Fibroblast of skin of back (primary cell): ENCODE measurements at regions not wholly inside any gene's neighbourhood (a gene's known extent, or its start where the extent isn't known, plus 50 kb on each side); places are given as distances from the start of the nearest gene placed in this dataset.
A peak's percentile ranks its signal among the peaks of the same experiment; 100 is the strongest.
"Not testable (repeated sequence)": the region's sequence is repeated elsewhere in the genome, so short reads cannot be mapped to it uniquely, and the experiment has no call there.

Experiments
- DNase-seq: peaks from one replicate; pipeline ENCODE4 v3.0.0-alpha.2; 2013

DNA sequence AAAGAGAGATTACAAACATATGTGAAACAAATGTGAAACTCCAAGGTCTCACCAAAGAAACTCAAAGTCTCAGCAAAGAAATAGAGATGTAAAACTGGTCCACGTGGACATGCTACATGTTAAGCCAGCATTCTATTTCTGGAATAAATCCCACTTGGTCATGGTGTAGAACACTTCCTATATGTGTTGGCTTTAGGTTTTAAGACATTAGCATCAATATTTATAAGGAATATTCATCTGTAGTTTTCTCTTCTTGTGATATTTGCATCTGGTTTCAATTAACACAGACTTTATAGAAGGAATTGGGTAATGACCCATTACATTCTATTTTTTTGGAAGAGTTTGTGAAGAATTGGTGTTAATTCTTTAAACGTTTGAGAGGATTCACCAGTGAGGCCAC, 133.1 kb downstream of the COPS8 start:
- peak; percentile 67 for DNase-seq

DNA sequence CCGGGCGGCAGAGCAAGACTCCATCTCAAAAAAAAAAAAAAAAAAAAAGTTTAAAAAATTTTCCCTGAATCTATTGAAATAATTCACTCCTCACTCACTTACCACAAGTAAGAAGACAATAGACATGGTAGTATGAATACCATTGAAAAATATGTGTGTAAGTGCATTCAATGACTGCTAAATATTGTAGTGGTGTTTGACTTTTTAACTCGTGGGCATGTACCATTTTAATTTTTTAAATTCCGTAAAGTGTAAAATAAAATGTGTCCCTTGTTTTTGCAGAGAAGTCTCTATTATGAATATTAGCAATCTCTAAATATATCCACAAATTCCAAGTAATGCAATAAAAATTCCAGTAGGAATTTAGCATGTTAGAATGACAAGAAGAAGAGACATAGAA, 134.1 kb downstream of the COPS8 start:
- DNase-seq = peak; percentile 84

DNA sequence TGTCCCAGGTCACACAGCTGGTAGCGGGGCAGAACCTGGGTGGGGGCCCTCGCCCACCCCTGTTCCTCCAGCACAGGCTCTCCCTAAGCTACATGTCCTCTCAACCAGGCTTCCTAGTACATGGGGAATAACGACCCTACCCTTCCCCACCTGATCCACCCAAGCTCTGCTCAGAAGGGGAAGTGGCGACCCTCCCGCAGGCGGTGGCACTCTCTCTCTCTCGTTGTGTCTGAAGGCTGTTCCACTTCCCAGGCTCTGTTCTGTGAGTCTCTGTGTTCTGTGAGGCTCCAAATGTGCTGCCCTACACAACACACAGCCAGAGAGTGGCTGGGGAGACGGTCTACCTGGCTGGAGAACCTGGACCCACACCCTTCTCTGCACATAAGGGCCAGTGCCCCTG, 135.8 kb downstream of the COPS8 start:
- DNase-seq = no peak

DNA sequence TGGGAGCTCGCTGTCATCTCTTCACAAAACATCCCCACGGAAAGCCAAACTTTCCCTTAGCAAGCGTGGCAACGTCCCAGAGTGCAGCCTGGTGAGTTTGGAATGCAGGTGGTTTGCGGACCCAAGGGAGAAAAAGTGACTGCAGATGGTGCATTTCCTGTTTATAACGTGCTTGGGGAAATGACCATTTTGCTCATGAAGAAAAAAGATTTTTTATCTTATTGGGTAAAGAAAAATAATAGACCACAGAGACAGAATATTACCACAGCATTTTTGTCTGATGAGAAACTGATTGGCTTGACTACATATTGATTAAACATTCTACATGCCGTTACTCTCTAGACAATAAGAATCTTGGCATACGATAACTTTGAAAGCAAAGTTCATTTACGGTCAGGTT, 136.5 kb downstream of the COPS8 start:
- peak; percentile 87 for DNase-seq

DNA sequence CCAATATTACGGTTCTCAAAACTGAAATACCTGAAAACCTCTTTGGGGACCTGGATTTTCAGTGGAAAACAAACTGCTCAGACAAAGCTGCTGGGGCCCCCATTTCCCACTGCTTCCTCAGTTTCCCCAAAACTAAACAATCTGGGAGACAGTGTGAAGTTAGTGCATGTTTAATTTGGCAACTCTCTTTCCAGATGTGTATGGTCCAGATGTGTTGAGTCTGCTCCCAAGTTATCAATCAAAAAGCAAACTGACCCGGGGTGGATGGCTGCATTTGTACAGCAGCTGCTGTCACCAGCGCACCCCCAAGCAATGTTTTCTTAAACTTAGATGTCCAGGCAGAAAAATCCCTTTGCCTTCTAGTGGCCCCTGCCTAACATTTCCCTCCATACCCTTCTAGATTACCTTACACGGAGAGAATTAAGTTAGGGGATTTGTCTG, 136.9 kb downstream of the COPS8 start:
- DNase-seq = no peak

DNA sequence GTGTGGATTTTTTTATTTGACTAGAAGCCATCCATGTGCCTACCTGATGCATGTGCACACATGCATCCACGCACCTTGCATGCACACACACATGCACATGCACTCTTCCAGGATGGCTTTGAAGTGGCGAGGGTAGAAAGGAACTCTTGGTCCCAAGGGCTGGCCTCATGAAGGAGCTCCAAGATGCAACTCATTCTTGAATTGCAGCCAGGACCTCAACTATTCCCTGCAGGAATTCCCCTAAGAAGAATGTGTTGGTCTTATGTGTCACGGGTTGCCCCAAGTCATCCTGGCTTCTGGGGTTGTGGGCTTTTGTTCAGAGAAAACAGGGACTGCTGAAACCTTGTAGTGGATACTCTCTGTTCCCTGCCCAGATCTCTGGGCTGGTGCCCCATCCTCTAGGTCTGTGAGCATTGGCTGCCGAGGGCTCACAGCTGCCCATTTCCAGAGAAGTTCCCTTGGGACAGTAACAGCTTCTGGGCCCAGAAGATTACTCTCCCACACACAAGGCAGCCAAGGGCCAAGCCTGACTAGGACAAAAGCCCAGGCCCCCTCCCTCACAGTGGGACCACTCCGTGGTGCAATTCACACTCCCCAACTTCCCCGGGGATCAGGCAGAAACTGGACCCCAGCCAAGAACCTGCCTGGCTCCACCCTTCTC, 137.6 kb downstream of the COPS8 start:
- DNase-seq = peak; percentile 100

DNA sequence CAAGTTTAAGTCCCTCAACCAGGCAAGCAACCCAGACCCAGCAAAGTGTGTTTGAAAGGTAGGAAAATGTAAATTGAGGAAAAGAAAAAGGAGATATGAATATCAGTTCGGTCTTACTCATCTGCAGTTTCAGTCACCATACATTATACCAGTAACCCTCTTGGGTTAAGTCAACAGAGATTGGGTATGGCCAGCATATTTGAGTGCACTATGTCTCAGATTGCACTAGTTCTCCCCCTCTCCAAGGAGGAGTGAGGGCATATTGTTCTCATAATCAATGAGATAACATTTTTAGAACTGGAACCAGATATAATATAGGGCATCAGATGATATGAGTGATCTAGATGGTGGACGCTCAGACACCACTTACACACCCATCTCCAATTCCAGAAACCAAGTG, 141.5 kb downstream of the COPS8 start:
- DNase-seq = no peak

DNA sequence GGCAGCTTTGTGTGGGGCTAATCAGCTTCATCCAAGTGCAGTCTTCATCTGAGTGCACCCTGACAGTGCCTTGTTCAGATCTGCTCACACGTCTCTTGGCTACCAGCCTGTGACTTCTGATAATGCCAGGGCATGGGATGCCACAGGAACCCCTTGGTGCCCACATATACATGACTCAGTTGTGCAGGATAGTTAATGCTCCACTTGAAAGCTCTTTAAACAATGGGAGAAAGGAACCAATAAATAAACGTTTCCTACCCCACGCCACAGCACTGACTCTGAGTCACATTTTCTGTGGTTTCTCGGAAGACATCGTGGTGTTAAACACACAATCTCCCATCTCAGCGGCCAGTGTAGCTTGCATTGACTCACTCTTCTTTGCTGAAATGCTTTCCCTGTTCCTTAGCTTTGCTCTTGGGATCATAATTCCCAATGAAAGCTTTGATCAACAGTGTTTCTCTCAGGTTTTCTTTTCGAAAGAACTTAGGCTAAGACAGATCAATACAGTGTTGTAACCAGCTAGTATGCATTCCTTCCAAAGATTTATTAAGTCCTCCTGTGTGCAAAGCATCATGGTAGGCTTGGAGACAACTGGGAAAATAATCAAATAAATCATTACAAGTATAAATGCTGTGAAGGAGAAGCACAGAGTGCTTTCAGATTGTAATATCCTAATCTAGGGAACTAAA, 142.0 kb downstream of the COPS8 start:
- DNase-seq = peak; percentile 96

DNA sequence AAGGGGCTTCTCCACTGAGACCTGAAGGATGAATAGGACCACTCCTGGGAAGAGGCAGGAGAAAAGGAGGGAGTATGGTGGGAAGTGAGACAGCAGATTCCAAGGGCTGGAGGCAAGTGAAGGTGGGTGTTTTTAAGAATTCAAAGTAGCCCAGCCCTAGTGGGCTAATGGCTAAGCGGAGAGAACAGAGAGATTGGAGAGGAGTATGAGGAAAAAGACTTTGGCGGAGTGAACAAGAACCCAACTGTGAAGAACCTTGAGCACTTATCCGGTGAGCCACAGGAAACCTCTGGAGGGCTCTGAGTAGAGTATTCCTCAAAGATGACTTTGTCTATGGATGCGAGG, 142.6 kb downstream of the COPS8 start:
- no peak for DNase-seq

DNA sequence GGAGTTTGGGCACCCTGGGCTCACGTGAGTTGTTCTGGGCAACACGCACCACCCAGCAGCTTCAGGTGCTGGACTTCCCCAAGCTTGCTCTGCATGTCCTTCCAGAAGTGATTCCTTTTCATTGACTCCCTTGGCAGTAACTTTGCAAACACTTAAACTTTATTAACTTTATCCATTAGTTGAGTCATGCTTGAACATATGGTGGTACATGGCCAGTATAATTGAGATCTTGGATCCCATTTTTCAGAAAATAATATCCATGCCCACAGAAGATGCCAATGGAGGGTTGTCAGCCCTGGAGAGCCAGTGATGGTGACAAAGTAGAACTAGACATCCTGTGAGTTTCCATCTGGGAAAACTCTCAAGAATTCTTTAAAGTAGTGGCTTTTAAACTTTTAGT, 144.2 kb downstream of the COPS8 start:
- no peak for DNase-seq

DNA sequence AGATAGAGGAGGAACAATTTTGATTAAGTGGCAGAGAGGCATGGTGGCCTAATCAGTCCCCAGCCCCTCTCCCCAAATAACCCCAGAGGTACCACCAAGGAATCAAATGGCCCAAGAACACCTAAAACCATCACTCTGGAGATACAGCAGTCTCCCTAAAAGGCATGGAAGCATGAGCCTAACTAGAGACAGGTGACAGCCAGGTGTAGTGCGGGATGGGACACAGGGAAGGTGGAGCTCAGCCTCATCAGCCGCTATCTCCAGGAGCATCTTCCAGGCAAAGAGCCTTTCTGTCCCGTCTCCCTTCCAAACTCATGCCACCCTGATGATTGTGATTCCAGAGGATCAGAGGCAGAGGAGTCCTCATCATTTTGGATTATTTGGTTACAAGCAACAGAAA, 144.7 kb downstream of the COPS8 start:
- DNase-seq = no peak

DNA sequence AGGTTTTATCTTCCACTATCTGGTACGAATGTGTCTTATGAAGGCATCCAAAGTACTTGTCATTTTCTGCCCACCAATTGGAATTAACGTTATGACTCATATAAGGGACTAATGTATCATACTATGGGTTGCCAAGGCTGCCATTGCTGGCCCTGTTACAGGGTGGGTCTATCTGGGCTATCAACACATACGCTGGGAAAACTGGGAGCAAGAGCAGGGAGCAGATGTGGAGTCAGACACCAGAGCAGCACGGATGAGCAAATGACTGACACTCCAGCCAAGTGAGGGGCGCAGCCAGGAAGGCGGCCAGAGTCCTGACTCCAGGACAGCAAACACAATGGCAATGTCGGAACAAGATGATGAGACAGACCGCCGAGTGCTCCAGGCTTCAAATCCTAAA, 145.9 kb downstream of the COPS8 start:
- no peak for DNase-seq

DNA sequence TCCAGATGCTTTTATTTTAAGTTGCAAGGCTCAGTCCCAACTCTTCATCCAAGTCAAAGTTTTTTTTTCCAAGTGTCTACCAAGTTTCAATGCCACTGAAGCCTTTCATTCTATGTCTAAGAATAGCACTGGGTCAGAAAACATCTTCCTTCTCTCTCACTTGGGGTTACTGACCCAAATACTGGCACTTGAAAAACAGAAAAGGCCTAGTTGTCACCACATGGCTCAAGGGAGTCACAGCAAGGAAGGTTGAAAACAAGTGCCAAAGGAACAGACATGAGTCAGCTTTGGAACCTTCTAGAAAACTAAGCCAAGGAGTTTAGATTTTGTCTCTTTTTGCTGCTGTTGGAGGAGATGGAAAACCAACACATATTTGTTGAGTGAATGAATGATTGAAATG, 146.5 kb downstream of the COPS8 start:
- DNase-seq = no peak

DNA sequence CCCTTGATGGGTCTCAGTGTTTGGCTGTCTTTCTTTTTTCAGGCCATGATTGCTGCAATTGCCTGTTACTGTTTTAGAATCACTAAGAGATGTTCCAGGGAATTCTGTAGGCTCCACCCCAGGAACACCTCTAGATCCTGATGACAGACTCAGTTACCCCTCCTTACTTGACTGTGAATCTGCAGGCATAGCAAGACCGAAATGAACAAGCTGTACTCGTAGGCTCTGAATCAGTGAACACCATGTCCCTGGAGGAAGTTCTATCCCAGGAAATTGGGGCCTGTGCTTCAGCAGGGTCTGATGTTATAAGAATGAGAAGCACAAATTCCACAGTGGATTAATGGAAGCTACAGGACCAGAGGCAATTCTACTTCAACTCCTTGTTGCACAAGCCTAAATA, 148.6 kb downstream of the COPS8 start:
- DNase-seq = no peak

DNA sequence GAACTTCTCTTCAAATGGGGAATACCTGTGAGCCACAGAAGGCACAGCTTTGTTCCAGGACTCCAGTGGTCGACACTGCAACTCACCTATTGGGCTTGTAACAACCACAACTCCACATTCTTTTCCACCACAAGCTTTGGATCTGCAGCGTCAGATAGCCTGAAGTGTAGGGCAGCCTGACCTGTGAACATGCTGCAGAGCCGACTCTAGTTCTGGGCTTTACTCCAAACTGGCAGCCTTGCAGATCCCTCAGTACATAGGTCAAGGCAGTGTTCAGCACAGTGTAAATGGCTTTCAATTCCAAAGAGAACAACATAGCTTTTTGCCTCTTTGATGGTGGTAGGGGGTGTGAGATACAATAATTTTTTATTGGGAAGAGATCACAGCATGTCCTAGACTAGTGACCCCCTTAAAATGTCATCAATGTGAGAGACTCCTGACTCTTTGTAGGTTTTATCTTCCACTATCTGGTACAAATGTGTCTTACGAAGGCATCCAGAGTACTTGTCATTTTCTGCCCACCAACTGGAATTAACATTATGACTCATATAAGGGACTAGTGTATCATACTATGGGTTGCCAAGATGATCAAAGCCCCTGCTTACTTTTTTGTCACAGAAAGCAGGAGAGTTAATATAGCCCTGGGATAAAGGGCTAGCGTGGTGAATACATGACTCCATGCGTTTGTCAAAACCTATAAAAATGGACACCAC, 149.8 kb downstream of the COPS8 start:
- DNase-seq = peak; percentile 57

DNA sequence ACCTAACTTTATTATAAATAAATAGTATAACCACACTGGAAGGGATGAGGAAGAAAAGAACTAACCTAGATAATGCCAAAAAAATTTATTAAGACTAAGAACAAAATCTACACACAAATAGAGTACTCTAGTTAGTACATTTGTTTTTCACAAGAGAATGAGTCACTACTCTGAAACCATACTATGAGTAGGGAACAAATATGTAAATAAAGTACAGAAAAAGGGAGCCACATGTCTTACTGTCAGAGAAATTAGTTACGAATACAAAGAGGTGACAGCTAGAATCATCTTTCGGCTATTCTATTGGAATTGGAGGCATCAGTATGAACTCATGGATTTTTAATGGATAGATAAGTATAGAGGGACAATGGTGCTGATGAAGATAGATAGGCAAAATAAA, 150.5 kb downstream of the COPS8 start:
- DNase-seq = no peak

DNA sequence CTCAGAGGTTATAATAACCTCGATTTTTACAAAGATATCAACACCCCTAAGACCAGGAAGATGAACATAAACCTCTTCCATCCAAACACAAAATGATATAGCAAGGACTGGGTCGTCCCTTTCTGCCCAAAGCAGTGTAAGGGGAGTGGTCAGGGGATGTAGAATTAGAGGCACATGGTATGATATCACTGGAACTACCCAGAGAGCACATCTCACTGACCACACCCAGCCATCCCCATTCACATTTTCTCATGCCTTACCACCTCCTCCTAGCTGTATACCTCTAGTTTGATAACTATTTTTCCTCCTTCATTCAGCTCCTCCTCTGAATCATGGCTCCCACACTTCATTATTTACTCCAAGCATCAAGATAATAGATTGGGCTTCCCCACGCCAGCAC, 152.6 kb downstream of the COPS8 start:
- DNase-seq = no peak

DNA sequence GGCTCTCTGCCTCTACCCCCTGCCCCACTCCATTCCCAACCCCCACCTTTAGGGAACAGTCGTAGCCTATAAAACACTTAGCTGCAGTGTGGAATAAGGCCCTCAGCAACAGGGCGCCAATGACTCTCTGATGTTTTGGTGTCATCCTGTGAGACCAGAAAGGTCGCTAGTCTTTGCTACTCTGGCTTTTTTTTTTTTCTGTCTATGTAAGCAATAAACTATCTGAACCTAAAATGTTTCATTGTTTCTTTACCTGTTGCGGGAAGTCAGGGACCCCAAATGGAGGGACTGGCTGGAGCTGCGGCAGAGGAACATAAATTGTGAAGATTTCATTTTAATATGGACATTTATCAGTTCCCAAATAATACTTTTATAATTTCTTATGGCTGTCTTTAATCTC, 154.6 kb downstream of the COPS8 start:
- no peak for DNase-seq

DNA sequence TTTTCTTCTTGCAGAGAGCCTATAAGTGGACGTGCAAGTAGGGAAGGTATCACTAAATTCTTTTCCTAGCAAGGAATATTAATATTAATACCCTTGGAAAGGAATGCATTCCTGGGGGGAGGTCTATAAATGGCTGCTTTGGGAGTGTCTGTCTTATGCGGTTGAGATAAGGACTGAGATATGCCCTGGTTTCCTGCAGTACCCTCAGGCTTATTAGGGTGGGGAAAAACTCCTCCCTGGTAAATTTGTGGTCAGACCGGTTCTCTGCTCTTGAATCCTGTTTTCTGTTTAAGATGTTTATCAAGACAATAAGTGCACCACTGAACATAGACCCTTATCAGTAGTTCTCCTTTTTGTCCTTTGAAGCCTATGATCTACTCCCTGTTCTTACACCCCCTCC, 155.2 kb downstream of the COPS8 start:
- DNase-seq = not testable (repeated sequence)

DNA sequence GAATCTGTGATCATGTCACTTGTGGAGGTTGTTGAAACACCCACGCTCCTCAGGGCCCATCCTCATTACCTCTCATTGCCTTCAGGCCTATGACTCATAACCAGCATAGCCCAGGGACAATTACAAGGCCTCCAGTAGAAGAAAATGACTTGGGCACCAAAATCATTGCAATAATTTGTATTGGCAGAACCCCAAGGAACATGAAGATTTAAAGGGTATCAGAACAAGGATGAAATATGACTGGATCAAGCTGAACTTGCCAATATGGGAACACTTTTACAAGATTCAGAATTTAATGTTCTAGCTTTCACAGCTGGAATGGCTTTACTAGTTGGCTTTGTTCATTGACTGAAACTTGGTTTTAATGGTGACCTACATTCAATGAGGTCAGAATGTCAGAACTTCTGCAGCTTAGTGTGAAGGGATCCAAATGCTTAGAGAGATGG, 156.4 kb downstream of the COPS8 start:
- no peak for DNase-seq

DNA sequence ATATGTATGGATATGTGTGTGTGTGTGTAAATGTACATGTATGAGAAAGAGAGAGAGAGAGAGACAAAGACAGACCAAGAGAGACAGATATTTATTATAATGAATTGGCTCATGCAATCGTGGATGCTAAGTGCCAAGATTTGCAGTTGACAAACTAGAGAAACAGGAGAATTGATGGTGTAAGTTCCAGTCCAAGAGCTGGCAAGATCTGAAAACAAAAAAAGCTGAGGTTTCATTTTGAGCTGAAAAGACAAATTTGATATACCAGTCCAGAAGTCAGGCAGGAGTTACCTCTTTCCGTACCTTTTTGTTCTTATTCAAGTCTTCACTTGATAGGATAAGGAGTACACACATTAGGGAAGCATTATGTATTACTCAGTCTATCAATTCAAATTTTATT, 157.8 kb downstream of the COPS8 start:
- no peak for DNase-seq

DNA sequence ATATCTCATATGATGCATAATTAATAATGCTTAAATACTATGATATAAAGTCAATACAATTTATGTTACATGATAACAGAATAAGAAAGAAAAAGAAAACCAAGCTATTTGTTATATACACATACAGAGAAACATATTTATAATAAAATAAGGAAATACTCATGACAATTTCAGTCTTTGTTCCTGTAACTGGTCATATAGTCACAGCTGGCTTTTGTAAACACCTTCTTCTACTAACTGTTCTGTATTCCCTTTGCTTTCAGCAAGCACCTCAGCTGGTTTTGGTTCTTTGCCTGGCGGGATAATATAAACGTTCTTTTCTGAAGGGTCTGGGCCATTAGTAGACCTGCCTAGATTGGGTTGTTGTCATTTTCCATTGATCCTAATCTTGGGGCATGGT, 158.5 kb downstream of the COPS8 start:
- no peak for DNase-seq

DNA sequence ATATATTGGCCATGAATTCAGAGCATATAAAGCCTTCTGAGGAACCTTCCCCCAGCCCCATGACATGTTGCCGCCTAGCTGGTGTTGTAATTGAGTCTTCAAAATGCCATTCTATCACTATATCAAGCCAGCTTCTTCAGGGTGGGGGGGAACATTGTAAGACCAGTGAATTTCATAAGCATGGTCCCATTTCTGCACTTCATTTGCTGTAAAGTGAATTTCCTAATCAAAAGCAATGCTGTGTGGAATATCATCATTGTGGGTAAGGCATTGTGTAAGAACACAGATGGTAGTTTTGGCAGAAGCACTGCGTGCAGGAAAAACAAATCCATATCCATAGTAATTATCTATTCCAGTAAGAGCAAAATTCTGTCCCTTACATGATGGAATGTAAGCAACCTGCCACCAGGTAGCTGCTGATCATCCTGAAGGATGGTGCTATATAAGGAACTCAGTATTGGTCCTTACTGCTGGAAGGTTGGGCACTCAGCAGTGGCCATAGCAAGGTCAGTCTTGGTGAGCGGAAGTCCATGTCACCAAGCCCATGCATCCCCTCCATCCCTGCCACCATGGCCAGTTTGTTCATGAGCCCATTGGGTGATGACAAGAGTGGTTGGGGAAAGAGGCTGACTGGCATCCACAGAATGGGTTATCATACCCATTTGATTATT, 159.4 kb downstream of the COPS8 start:
- DNase-seq = no peak

DNA sequence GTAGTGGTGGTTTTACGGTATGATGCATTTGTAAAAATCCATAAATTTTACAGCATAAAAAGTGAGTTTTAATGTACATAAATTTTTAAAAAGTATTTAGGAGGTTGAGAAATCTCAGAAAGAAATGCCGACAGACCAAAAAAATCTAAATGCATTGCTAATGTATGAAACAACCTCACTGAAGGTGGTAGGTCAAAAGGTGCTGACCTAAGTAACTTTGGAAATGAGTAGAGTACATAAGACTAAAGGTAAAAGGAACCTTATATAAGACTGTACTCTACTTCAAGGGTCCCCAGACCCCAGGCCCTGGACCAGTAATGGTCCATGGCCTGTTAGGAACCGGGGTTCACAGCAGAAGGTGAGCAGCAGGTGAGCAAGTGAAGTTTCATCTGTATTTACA, 163.4 kb downstream of the COL6A3 start:
- DNase-seq = no peak
